ENCODE measurements at regions not wholly inside any gene's neighbourhood (a gene's known extent, or its start where the extent isn't known, plus 50 kb on each side); places are given as distances from the start of the nearest gene placed in this dataset.

- H2AK5ac ChIP-seq (ENCODE audit: low read depth, low read length) = no peak overlapping the region
- H4K20me1 ChIP-seq (replicated peaks in 1 of 2; ENCODE audit: control insufficient read depth in 1 of 2, insufficient read depth in 2 of 2, low read length in 2 of 2) = no peaks in the 10 kb centered on the region
- TF ChIP-seq RFX5 (IDR thresholded peaks at IDR 0.05; ENCODE audit: borderline replicate concordance, low read depth, low read length) (no peak), NRF1 (IDR thresholded peaks at IDR 0.05; ENCODE audit: low read depth, low read length) (no peak), RAD21 (IDR thresholded peaks at IDR 0.05 in 1 of 2, conservative IDR thresholded peaks at IDR 0.05 in 1 of 2; ENCODE audit: low read depth in 2 of 2, low read length in 2 of 2) (no peak)
- TF ChIP-seq, protein P1, sequence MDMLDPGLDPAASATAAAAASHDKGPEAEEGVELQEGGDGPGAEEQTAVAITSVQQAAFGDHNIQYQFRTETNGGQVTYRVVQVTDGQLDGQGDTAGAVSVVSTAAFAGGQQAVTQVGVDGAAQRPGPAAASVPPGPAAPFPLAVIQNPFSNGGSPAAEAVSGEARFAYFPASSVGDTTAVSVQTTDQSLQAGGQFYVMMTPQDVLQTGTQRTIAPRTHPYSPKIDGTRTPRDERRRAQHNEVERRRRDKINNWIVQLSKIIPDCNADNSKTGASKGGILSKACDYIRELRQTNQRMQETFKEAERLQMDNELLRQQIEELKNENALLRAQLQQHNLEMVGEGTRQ (IDR thresholded peaks at IDR 0.05; ENCODE audit: low read length) = no peak
- POLR2A ChIA-PET (ENCODE audit: partially characterized antibody) = no interaction called here
- no peak overlapping the region for H3K18ac ChIP-seq (ENCODE audit: extremely low read depth, low read length)
- no peaks in the 10 kb centered on the region for H3K36me3 ChIP-seq (ENCODE audit: control insufficient read depth in 2 of 4, insufficient read depth in 4 of 4, low read length in 3 of 4)
- no peak overlapping the region for H3K14ac ChIP-seq (ENCODE audit: insufficient read length)
- H4K8ac ChIP-seq (ENCODE audit: extremely low read depth, insufficient read depth, low read length) = no peak overlapping the region
- H3K27ac ChIP-seq (ENCODE audit: low read depth, low read length) = no peak overlapping the region
- DNase-seq (ENCODE audit: low read depth in 1 of 2, low spot score in 2 of 2) (no peak), FAIRE-seq (no peak)
- no peaks in the 10 kb centered on the region for H3K4me1 ChIP-seq (replicated peaks in 1 of 4; ENCODE audit: control insufficient read depth in 3 of 4, insufficient read depth in 4 of 4, low read length in 3 of 4)
- CTCF ChIA-PET (ENCODE audit: partially characterized antibody) = interaction anchor here (0.9 to 1.3 kb wide), 2 partner anchors 12 to 215 kb away, joined by 3 to 4 read pairs; no protein-coding TSS in a partner anchor
- no peak overlapping the region for H2BK5ac ChIP-seq (ENCODE audit: low read depth, low read length)
- no peaks in the 10 kb centered on the region; the same call in 1 of the 2 replicates for H3K23me2 ChIP-seq (ENCODE audit: low read depth, low read length)
- no peak overlapping the region for H3K4ac ChIP-seq (replicated peaks; ENCODE audit: insufficient read length, low read depth, low read length)
- no peak overlapping the region for H2BK12ac ChIP-seq (ENCODE audit: low read depth, low read length)
- H3K9ac ChIP-seq (replicated peaks in 1 of 4; ENCODE audit: extremely low read depth in 1 of 4, low read depth in 3 of 4, low read length in 3 of 4) = no peak overlapping the region
- H2AFZ ChIP-seq (ENCODE audit: low read length) = no peak overlapping the region; the same call in 1 of the 2 replicates
- H3K9me3 ChIP-seq (ENCODE audit: insufficient read depth in 2 of 2, low read depth in 1 of 2, low read length in 1 of 2) = peaks cover 0 to 5% of the 10 kb centered on the region in 2 experiments; a peak in 1 of 4 replicates
- no peak overlapping the region for H4K5ac ChIP-seq (ENCODE audit: insufficient read length, low read depth, low read length)
- no peaks in the 10 kb centered on the region for H3K79me1 ChIP-seq (ENCODE audit: low read depth, low read length)
- H2BK20ac ChIP-seq (ENCODE audit: low read length) = no peak overlapping the region
- H3K4me3 ChIP-seq (ENCODE audit: extremely low read depth in 1 of 4, insufficient read depth in 2 of 4, low read depth in 3 of 4, low read length in 4 of 4) = no peak overlapping the region
- H2BK120ac ChIP-seq (replicated peaks; ENCODE audit: low read depth, low read length) = no peak overlapping the region
- no peak overlapping the region for H3K4me2 ChIP-seq (ENCODE audit: insufficient read depth in 1 of 2, low read depth in 2 of 2, low read length in 2 of 2)
- no peak overlapping the region for H4K91ac ChIP-seq (replicated peaks; ENCODE audit: insufficient read length, low read length)
- H3K23ac ChIP-seq (ENCODE audit: insufficient read length) = no peak overlapping the region
- WGBS, 2 experiments (ENCODE audit: extremely low coverage in 1 of 2, insufficient coverage in 1 of 2, insufficient read length in 1 of 2, insufficient replicate concordance in 2 of 2, low coverage in 1 of 2, low lambda C conversion rate in 2 of 2, missing lambda C conversion rate in 1 of 2) = 76% methylated on average over 1 of the region's 1 CpG; no CpG with 5 or more reads in 1 of the 2 experiments
- no peak overlapping the region for H2BK15ac ChIP-seq (ENCODE audit: low read length)
- no peaks in the 10 kb centered on the region for H3K27me3 ChIP-seq (replicated peaks in 1 of 4; ENCODE audit: control insufficient read depth in 3 of 4, extremely low read depth in 1 of 4, insufficient read depth in 3 of 4, low read length in 3 of 4)
- H3K79me2 ChIP-seq (ENCODE audit: control insufficient read depth in 1 of 2, insufficient read depth in 2 of 2, low read length in 2 of 2) = no peaks in the 10 kb centered on the region
- no peak overlapping the region for H3K56ac ChIP-seq (replicated peaks; ENCODE audit: insufficient read length, low read depth, low read length)
Observed at GRCh38 chr5:5711592-5711991, 289.1 kb downstream of the ICE1 start.

Data from H1 (cell line).